ENCODE measurements at regions not wholly inside any gene's neighbourhood (a gene's known extent, or its start where the extent isn't known, plus 50 kb on each side); places are given as distances from the start of the nearest gene placed in this dataset.

GRCh38 chr3:189119950-189120349 lies 51.8 kb upstream of the TPRG1 start:
- Histone ChIP-seq H3K9me3 (ENCODE audit: control insufficient read depth, insufficient read depth, low read length) (no peaks in the 10 kb centered on the region), H3K36me3 (ENCODE audit: control insufficient read depth, insufficient read depth, low read length) (no peaks in the 10 kb centered on the region), H3K9ac (ENCODE audit: low read depth, low read length) (no peak overlapping the region), H3K4me1 (ENCODE audit: control insufficient read depth, insufficient read depth, low read length) (no peaks in the 10 kb centered on the region), H3K27ac (ENCODE audit: low read depth, low read length) (no peak overlapping the region), H3K4me3 (ENCODE audit: low read depth, low read length) (no peak overlapping the region), H3K27me3 (ENCODE audit: control insufficient read depth, insufficient read depth, low read length) (no peaks in the 10 kb centered on the region)

- Histone ChIP-seq H3K9ac (ENCODE audit: low read depth, low read length) (no peak overlapping the region), H3K4me3 (ENCODE audit: low read depth, low read length) (no peak overlapping the region), H3K4me1 (ENCODE audit: control insufficient read depth, insufficient read depth, low read length) (no peaks in the 10 kb centered on the region), H3K27ac (ENCODE audit: low read depth, low read length) (no peak overlapping the region), H3K9me3 (ENCODE audit: control insufficient read depth, insufficient read depth, low read length) (no peaks in the 10 kb centered on the region), H3K36me3 (ENCODE audit: control insufficient read depth, insufficient read depth, low read length) (no peaks in the 10 kb centered on the region), H3K27me3 (ENCODE audit: control insufficient read depth, insufficient read depth, low read length) (no peaks in the 10 kb centered on the region)
Measured at GRCh38 chr3:189121092-189121491, 50.7 kb upstream of the TPRG1 start.
